ENCODE measurements at regions not wholly inside any gene's neighbourhood (a gene's known extent, or its start where the extent isn't known, plus 50 kb on each side); places are given as distances from the start of the nearest gene placed in this dataset.
"Not testable (repeated sequence)": the region's sequence is repeated elsewhere in the genome, so short reads cannot be mapped to it uniquely, and the experiment has no call there.

DNA sequence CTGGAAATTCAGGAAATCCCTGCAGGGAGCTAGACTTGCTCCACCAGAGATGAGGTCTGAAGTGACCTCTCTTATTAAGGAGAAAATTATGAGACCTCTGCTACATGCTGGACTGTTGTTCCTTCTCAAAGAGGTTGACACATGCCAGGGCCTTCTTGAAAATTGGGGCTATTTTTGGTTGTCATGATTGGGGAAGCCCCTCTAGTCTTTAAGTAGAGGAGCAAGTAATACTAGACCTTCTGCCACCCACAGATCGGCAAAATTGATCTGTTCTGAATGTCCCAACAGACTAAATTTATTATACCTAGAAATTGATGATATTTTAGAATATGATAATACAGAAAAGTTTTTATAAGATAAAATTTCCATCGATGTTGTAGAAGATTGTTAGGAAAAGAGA, 160.8 kb upstream of the GRB10 start:
- POLR2A ChIA-PET = no interaction called here
- Mint-ChIP-seq H3K36me3 (no peaks in the 10 kb centered on the region), H3K27me3 (peaks cover 11% of the 10 kb centered on the region), H3K4me1 (no peaks in the 10 kb centered on the region), H3K27ac (no peak overlapping the region), H3K9me3 (peaks cover 1% of the 10 kb centered on the region), H3K4me3 (no peak overlapping the region)
- ATAC-seq (ENCODE audit: low read depth) = no peak
- no peak for DNase-seq

DNA sequence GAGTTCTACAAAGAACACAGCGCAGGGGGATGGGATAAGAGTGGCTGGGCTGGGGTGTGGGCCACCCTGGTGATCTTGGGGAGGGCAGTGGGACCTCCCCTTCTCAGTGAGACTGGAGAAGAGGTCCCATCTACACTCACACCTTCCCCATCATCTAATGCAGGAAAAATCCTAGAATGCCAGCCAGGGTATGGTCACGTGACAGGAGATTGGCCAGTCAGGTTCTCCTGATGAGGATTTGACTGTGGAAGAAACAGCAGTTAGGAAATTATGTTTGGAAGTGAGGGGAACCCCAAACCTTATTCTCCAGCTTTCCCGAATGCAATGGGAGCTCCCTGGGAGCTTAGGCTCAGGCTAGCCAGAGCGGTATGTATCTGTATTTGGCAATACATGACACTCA, 158.8 kb upstream of the GRB10 start:
- DNase-seq = no peak
- Mint-ChIP-seq H3K4me1 (no peaks in the 10 kb centered on the region), H3K9me3 (peaks cover 1% of the 10 kb centered on the region), H3K4me3 (no peak overlapping the region), H3K27me3 (peaks cover 11% of the 10 kb centered on the region), H3K27ac (no peak overlapping the region), H3K36me3 (no peaks in the 10 kb centered on the region)
- POLR2A ChIA-PET = no interaction called here
- no peak for ATAC-seq (ENCODE audit: low read depth)

DNA sequence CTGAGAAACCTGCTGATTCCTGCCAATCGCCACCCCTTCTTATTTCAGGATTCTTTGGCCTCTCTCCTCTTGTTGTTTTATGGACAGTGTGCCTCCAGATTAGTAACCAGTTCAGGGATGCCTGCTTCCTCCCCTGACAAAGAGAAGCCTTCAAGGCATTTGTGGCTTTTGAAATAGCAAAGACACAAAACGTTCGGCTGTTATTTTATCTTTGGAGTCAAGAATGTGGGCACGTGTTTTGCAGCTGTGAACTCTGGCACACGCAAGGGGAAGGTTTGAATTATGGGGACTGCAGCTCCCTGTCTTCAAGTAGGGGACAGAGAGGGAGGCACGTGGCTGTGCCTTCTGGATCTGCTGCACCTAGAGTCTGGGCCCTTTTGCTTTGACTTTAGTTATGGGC, 157.9 kb upstream of the GRB10 start:
- no peak for DNase-seq
- POLR2A ChIA-PET = no interaction called here

DNA sequence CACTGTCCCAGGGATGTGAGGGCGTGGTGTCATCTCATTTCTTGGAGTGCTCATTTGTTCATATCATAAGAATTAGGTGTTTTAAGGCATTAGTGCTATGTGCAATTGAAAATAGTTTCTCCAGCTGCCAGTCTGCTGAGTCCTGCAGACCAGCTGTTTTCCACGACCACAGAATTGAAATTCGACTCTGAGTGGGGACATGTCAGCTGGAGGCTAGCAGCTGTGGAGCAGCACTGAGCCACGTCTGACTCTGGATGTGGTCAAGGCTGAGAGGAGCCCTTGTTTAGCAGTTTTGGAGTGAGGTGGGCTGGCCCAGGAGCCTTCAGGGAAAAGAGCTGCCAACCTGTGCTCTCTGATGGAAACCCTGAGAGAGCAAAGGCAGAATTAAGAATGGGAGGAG, 156.3 kb upstream of the GRB10 start:
- no peak overlapping the region for H3K27ac Mint-ChIP-seq
- no peak overlapping the region for H3K4me3 Mint-ChIP-seq
- peaks cover 19% of the 10 kb centered on the region for H3K27me3 Mint-ChIP-seq
- DNase-seq (no peak), ATAC-seq (ENCODE audit: low read depth) (no peak)
- no peaks in the 10 kb centered on the region for H3K9me3 Mint-ChIP-seq
- H3K36me3 Mint-ChIP-seq = no peaks in the 10 kb centered on the region
- H3K4me1 Mint-ChIP-seq = no peaks in the 10 kb centered on the region
- POLR2A ChIA-PET = no interaction called here

More for the DNA sequence above, 157.9 kb upstream of the GRB10 start:
- no peaks in the 10 kb centered on the region for H3K36me3 Mint-ChIP-seq
- no peak overlapping the region for H3K27ac Mint-ChIP-seq
- no peaks in the 10 kb centered on the region for H3K9me3 Mint-ChIP-seq
- no peak overlapping the region for H3K4me3 Mint-ChIP-seq
- no peak for ATAC-seq (ENCODE audit: low read depth)
- no peaks in the 10 kb centered on the region for H3K4me1 Mint-ChIP-seq
- H3K27me3 Mint-ChIP-seq = peaks cover 13% of the 10 kb centered on the region

DNA sequence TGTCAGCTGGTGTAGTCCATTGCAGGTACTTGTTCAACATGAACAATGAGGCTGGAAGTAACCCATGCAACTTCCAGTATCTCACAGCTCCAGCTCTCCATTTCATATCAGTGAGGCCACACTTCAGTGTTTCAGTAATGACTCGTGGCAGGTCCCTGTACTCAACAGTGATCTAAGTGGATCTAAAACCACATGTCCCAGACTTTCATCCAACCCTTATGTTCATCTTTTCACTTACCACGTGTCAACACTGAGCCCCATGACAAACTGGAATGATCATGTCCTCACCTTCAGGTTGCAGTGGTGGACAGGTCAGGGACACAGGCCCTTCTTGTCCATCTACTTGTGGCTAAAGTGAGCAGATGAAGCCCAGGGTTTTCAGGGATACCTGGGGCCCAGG, 155.0 kb upstream of the GRB10 start:
- Mint-ChIP-seq H3K27me3 (peaks cover 20% of the 10 kb centered on the region), H3K36me3 (no peaks in the 10 kb centered on the region), H3K4me3 (no peak overlapping the region), H3K4me1 (no peaks in the 10 kb centered on the region), H3K9me3 (no peaks in the 10 kb centered on the region), H3K27ac (no peak overlapping the region)
- no peak for DNase-seq
- no peak for ATAC-seq (ENCODE audit: low read depth)
- POLR2A ChIA-PET = no interaction called here

DNA sequence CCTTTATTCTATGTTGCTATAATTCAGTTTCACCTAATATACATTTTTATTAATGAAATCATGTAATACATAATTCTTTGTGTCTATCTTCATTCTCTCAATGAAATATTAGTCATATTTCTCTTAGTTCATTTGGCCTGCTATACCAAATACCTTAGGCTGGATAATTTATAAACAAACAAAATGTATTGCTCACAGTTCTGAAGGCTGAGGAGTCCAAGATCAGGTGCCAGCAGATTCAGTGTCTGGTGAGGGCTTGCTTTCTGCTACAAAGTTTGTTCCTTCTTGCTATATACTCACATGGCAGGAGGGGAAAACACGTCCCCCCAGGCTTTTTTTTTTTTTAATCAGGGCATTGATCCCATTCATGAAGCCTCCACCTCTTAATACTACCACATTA, 143.4 kb upstream of the GRB10 start:
- POLR2A ChIA-PET = no interaction called here

GRCh38 chr7:50923476-50923875, 140.8 kb upstream of the GRB10 start:
- H3K4me3 Mint-ChIP-seq = no peak overlapping the region
- H3K9me3 Mint-ChIP-seq = no peaks in the 10 kb centered on the region
- ATAC-seq (ENCODE audit: low read depth) (no peak), DNase-seq (no peak)
- POLR2A ChIA-PET = no interaction called here
- H3K27ac Mint-ChIP-seq = no peak overlapping the region
- H3K36me3 Mint-ChIP-seq = no peaks in the 10 kb centered on the region
- no peaks in the 10 kb centered on the region for H3K4me1 Mint-ChIP-seq
- peaks cover 3% of the 10 kb centered on the region for H3K27me3 Mint-ChIP-seq

More for the DNA sequence above, 143.4 kb upstream of the GRB10 start:
- H3K9me3 Mint-ChIP-seq = no peaks in the 10 kb centered on the region
- no peaks in the 10 kb centered on the region for H3K36me3 Mint-ChIP-seq
- DNase-seq (no peak), ATAC-seq (ENCODE audit: low read depth) (no peak)
- H3K4me3 Mint-ChIP-seq = no peak overlapping the region
- H3K27ac Mint-ChIP-seq = no peak overlapping the region
- H3K4me1 Mint-ChIP-seq = no peaks in the 10 kb centered on the region
- peaks cover 3% of the 10 kb centered on the region for H3K27me3 Mint-ChIP-seq

- no peaks in the 10 kb centered on the region for H3K36me3 Mint-ChIP-seq
- peaks cover 3% of the 10 kb centered on the region for H3K27me3 Mint-ChIP-seq
- no peaks in the 10 kb centered on the region for H3K9me3 Mint-ChIP-seq
- POLR2A ChIA-PET = no interaction called here
- ATAC-seq (ENCODE audit: low read depth) = no peak
- H3K27ac Mint-ChIP-seq = no peak overlapping the region
- no peaks in the 10 kb centered on the region for H3K4me1 Mint-ChIP-seq
- H3K4me3 Mint-ChIP-seq = no peak overlapping the region
- no peak for DNase-seq
Measured at GRCh38 chr7:50921114-50921813, 138.6 kb upstream of the GRB10 start.

GRCh38 chr7:50920031-50920635, 137.4 kb upstream of the GRB10 start:
- POLR2A ChIA-PET = no interaction called here
- Mint-ChIP-seq H3K9me3 (no peaks in the 10 kb centered on the region), H3K36me3 (no peaks in the 10 kb centered on the region), H3K27me3 (peaks cover 3% of the 10 kb centered on the region), H3K4me1 (no peaks in the 10 kb centered on the region), H3K4me3 (no peak overlapping the region), H3K27ac (no peak overlapping the region)
- ATAC-seq (ENCODE audit: low read depth) = no peak
- DNase-seq = no peak

- Mint-ChIP-seq H3K36me3 (no peaks in the 10 kb centered on the region), H3K4me1 (no peaks in the 10 kb centered on the region), H3K27ac (no peak overlapping the region), H3K27me3 (no peaks in the 10 kb centered on the region), H3K9me3 (no peaks in the 10 kb centered on the region), H3K4me3 (no peak overlapping the region)
- no peak for DNase-seq
- no peak for ATAC-seq (ENCODE audit: low read depth)
- POLR2A ChIA-PET = no interaction called here
Measured at GRCh38 chr7:50915621-50916020, 132.9 kb upstream of the GRB10 start.

- no peaks in the 10 kb centered on the region for H3K27me3 Mint-ChIP-seq
- ATAC-seq (ENCODE audit: low read depth) (no peak), DNase-seq (no peak)
- H3K4me3 Mint-ChIP-seq = no peak overlapping the region
- no peaks in the 10 kb centered on the region for H3K9me3 Mint-ChIP-seq
- no peaks in the 10 kb centered on the region for H3K4me1 Mint-ChIP-seq
- H3K36me3 Mint-ChIP-seq = no peaks in the 10 kb centered on the region
- H3K27ac Mint-ChIP-seq = no peak overlapping the region
- POLR2A ChIA-PET = no interaction called here
Measured at GRCh38 chr7:50914460-50914859, 131.8 kb upstream of the GRB10 start.

DNA sequence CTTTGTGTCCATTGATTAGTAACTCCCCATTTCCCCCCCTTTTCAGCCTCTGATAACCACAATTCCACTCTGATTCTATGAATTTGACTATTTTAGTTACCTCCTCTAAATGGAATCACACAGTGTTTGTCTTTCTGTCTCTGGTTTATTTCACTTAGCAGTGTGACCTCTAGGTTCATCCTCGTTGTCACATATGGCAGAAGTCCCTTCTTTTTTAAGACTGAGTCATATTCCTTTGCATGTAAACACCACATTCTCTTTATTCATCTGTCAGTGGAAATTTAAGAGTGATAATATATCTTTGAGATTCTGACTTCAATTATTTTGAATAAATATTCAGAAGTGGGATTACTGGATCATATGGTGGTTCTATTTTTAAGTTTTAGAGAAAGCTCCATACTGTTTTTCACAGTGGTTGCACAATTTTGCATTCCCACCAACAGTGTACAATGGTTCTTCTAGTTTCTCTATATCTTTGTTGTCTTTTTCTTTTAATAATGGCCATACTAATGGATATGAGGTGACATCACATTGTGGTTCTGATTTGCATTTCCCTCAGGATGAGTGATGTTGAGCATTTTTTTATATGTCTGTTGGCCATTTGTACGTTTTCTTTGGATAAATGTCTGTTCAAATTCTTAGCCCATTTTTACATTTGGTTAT, 126.1 kb upstream of the GRB10 start:
- Mint-ChIP-seq H3K36me3 (no peaks in the 10 kb centered on the region), H3K27me3 (no peaks in the 10 kb centered on the region), H3K27ac (no peak overlapping the region), H3K4me3 (no peak overlapping the region), H3K9me3 (no peaks in the 10 kb centered on the region), H3K4me1 (no peaks in the 10 kb centered on the region)
- POLR2A ChIA-PET = no interaction called here
- ATAC-seq (ENCODE audit: low read depth) = no peak
- DNase-seq = no peak

DNA sequence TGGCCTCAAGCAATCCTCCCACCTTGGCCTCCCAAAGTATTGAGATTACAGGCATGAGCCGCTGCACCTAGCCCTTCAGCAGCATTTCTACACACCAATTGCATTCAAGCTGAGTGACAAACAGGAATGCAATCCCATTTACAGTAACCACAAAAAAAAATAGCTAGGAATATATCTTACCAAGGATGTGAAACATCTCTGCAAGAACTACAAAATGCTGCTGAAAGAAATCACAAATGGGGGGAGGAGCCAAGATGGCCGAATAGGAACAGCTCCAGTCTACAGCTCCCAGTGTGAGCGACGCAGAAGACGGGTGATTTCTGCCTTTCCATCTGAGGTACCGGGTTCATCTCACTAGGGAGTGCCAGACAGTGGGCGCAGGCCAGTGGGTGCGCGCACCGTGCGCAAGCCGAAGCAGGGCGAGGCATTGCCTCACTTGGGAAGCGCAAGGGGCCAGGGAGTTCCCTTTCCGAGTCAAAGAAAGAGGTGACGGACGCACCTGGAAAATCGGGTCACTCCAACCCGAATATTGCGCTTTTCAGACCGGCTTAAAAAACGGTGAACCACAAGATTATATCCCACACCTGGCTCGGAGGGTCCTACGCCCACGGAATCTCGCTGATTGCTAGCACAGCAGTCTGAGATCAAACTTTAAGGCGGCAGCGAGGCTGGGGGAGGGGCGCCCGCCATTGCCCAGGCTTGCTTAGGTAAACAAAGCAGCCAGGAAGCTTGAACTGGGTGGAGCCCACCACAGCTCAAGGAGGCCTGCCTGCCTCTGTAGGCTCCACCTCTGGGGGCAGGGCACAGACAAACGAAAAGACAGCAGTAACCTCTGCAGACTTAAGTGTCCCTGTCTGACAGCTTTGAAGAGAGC, 116.1 kb upstream of the GRB10 start:
- ATAC-seq (ENCODE audit: low read depth); H3K36me3 Mint-ChIP-seq; H3K27me3 Mint-ChIP-seq; H3K27ac Mint-ChIP-seq; H3K9me3 Mint-ChIP-seq; DNase-seq; POLR2A ChIA-PET; H3K4me3 Mint-ChIP-seq; H3K4me1 Mint-ChIP-seq: not testable (repeated sequence)

All from activated naive CD8-positive, alpha-beta T cell treated with anti-CD3 and anti-CD28 coated beads, Interleukin-2, amount 10 ng/mL, durations not matched to agents 7 days and 5 days (primary cell).